ENCODE measurements at regions not wholly inside any gene's neighbourhood (a gene's known extent, or its start where the extent isn't known, plus 50 kb on each side); places are given as distances from the start of the nearest gene placed in this dataset.

DNA sequence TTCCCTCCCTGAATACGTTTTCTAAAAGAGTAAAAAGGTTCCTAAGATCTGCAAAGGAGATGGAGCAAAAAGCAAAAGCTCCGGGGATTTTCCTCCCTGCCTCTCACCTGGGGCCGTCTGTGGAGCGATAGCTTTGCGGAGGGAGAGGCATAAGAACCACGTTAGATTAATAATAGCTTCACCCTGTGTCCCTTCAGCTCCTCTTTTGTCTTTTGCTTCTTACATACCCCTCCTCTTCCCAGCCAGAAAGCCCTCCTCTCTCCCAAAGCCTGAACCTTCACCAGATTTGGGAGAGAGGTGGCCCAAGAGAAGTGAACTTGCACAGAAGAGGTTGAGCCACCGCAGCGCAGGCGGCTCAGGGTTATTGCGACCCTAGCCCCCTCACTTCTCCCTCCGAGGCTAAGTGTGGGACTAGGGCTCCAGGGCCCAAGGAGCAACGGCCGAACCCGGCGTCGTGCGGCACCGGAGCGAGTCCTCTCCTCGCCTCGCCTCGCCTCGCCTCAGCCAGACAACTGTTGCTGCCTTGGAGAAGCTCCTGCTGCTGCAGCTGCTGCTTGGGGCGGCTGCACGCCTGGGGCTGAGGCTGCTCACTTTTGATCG, 97.6 kb upstream of the HSD17B12 start:
- no peak for DNase-seq (ENCODE audit: low read depth)
- TF ChIP-seq, protein P1, sequence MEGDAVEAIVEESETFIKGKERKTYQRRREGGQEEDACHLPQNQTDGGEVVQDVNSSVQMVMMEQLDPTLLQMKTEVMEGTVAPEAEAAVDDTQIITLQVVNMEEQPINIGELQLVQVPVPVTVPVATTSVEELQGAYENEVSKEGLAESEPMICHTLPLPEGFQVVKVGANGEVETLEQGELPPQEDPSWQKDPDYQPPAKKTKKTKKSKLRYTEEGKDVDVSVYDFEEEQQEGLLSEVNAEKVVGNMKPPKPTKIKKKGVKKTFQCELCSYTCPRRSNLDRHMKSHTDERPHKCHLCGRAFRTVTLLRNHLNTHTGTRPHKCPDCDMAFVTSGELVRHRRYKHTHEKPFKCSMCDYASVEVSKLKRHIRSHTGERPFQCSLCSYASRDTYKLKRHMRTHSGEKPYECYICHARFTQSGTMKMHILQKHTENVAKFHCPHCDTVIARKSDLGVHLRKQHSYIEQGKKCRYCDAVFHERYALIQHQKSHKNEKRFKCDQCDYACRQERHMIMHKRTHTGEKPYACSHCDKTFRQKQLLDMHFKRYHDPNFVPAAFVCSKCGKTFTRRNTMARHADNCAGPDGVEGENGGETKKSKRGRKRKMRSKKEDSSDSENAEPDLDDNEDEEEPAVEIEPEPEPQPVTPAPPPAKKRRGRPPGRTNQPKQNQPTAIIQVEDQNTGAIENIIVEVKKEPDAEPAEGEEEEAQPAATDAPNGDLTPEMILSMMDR (IDR thresholded peaks at IDR 0.05; ENCODE audit: insufficient read depth, low read length), result no peak
- no peak overlapping the region for H3K4me3 ChIP-seq (ENCODE audit: low read depth, low read length)

DNA sequence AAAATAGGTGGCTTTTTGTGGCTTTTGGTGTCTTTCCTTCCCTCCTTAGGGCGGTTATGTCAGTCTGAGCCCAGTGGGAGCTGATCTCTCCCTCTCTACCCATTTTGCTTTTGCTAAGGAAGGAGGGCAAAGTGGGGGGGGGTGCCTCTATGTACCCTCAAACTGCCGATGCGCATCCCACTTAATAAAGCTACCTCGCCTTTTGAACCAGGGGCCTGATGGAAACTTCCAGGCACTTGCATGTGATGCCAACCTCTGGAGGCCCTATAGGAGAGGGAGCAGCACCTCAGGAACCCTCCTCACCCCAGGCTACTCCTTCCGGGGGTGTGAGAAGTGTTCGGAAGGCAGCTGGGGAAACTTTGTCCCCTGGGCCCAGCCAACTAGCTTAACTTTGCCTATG, 97.0 kb upstream of the HSD17B12 start:
- TF ChIP-seq, protein P1 (IDR thresholded peaks at IDR 0.05; ENCODE audit: insufficient read depth, low read length), result no peak
- no peak overlapping the region for H3K4me3 ChIP-seq (ENCODE audit: low read depth, low read length)
- DNase-seq (ENCODE audit: low read depth), result no peak

DNA sequence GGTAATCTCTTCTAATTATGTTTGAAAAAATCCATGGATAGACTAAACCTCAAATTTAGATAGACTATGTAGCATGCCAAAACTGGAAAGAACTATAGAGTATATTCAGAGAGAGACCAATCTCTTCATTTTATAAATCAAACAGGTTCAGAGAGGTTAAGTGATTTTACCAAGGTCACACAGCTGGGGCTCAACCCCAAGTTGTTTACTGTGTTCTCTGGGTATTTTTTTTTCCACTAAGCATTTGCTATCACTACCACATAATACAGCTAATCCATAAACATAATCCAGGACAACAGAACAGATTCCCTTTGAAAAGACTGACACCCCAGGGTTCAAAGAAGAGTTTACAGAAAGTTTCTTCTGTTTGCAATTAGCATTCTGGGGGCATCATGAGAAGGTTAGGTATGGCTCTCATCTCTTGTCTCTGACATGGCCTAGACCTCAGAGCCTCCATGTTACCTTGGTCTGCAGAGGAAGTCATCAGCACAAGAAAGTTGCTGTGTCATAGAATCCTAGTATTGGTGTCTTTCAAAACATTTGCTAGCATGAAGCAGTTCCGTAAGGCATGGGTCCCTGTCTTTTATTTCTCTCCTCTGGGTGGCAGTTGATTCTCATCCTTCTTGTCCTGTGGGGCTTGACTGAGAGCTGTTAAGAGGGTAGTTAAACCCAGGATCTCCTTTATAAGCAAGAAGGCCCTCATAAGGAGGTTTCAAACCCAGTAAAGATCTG, 94.5 kb upstream of the HSD17B12 start:
- DNase-seq (ENCODE audit: low read depth), result no peak
- no peak overlapping the region for H3K4me3 ChIP-seq (ENCODE audit: low read depth, low read length)
- TF ChIP-seq, protein P1 (IDR thresholded peaks at IDR 0.05; ENCODE audit: insufficient read depth, low read length), result no peak

DNA sequence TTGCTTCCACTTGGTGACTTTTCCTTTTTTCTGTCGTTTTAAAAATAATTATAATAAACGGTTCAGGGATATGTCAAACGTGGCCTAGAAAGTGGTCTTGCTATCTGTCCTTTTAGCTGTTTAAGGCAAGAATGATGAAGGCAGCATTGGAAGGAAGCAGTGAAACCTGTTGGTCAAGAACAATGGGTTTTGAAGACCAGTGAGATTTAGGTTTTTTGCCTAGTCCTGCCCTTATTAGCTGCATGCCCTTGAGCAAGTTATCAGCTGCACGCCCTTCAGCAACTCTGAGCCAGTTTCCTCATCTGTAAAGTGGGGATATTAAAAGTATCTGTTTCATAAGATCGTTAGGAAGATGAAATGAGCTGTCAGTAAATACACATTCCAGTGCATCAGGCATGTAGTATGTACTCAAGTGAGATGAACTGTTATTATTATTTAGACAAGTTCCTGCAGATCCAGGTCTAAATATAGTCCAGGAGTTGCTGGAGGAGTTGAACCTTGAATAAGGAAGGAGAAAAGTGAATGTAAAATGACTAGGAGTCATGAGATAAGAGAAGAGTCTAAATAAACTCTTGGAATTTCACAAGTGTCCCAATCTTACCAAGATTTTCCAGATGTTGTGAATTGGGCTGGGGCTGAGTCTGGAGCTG, 90.8 kb upstream of the HSD17B12 start:
- H3K4me3 ChIP-seq (ENCODE audit: low read depth, low read length), result no peak overlapping the region
- TF ChIP-seq, protein P1 (IDR thresholded peaks at IDR 0.05; ENCODE audit: insufficient read depth, low read length), result no peak
- no peak for DNase-seq (ENCODE audit: low read depth)

DNA sequence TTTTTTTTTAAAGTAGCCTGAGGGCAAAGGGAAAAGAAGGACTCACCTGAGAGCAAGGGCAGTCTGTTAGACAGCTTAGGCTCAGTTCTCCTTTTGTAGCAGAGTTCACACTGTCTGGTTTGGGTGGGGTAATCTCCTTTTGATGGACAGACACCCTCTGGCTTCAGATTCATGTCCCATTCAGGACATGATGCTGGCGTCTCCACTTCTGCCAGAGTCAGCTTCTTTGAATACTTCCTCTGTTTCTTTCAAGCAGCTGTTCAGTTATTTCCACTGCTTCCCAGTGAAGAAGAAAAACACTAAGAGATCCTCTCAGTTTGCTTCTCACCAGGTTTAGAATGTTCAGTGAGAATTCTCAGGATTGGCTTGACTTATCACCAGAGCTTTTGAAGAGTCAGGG, 79.0 kb upstream of the HSD17B12 start:
- no peak for DNase-seq (ENCODE audit: low read depth)
- TF ChIP-seq, protein P1 (IDR thresholded peaks at IDR 0.05; ENCODE audit: insufficient read depth, low read length), result no peak
- no peak overlapping the region for H3K4me3 ChIP-seq (ENCODE audit: low read depth, low read length)

DNA sequence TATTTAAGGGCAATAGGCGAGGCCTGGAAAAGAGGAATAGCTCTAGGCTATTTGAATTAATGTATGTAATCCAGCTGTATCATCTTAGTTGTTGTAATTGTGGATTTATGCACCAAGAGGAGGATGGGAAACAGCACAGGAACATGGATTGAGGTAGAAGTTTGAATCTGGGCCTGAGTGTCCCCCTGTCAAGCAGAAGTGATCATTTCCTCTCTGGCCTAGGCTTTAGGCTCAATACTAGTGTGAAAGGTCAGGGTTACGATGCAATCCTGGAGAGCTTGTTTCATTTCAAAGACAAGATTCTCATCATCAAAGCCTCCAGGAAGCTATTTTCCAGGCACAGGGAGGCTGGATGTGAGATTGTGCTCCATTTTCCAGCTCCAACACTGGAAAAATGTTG, 77.9 kb upstream of the HSD17B12 start:
- no peak overlapping the region for H3K4me3 ChIP-seq (ENCODE audit: low read depth, low read length)
- no peak for DNase-seq (ENCODE audit: low read depth)
- TF ChIP-seq, protein P1 (IDR thresholded peaks at IDR 0.05; ENCODE audit: insufficient read depth, low read length), result no peak

Measured in fibroblast of the aortic adventitia (primary cell).